GM23338 (cell line): ENCODE measurements at regions not wholly inside any gene's neighbourhood (a gene's known extent, or its start where the extent isn't known, plus 50 kb on each side); places are given as distances from the start of the nearest gene placed in this dataset.

Experiments
- ATAC-seq: fragments of 200-7000 bp; cut with Tn5 transposase; 3 replicates; pipeline ENCODE4 v1.9.1; 2020
- DNase-seq: peaks from one replicate; pipeline ENCODE4 v3.0.0-alpha.2; 2015; ENCODE audit warnings: low spot score
- H2AFZ ChIP-seq: fragments of 200-600 bp; sonication (generic); 2 replicates; pipeline ENCODE4 v1.8.0; 2016; ENCODE audit warnings: antibody characterized with exemption, mild to moderate bottlenecking, moderate library complexity
- H3F3A ChIP-seq: fragments of 200-600 bp; sonication (generic); replicated peaks from 2 replicates; pipeline ENCODE4 v1.8.0; 2017; ENCODE audit warnings: antibody characterized with exemption, mixed run types, low read depth
- H3K27ac ChIP-seq: fragments of 200-600 bp; sonication (generic); 2 replicates; pipeline ENCODE4 v1.6.1; 2016; ENCODE audit warnings: low read depth
- H3K27me3 ChIP-seq: fragments of 200-600 bp; sonication (generic); 2 replicates; pipeline ENCODE4 v1.8.0; 2016; ENCODE audit warnings: mild to moderate bottlenecking, mixed run types, moderate library complexity; ENCODE audit not compliant: insufficient read depth
- H3K36me3 ChIP-seq: fragments of 200-600 bp; sonication (generic); 2 replicates; pipeline ENCODE4 v1.8.0; 2016; ENCODE audit warnings: mild to moderate bottlenecking; ENCODE audit not compliant: insufficient read depth
- H3K4me1 ChIP-seq: fragments of 200-600 bp; sonication (generic); 2 replicates; pipeline ENCODE4 v1.8.0; 2016; ENCODE audit warnings: mild to moderate bottlenecking, moderate library complexity; ENCODE audit not compliant: insufficient read depth
- H3K4me2 ChIP-seq: fragments of 200-600 bp; sonication (generic); 2 replicates; pipeline ENCODE4 v1.7.1; 2017; ENCODE audit warnings: mixed run types
- H3K4me3 ChIP-seq: fragments of 200-600 bp; sonication (generic); 2 replicates; pipeline ENCODE4 v1.6.1; 2016; ENCODE audit warnings: mixed run types
- H3K79me2 ChIP-seq: fragments of 200-600 bp; sonication (generic); replicated peaks from 2 replicates; pipeline ENCODE4 v1.8.0; 2017; ENCODE audit warnings: mild to moderate bottlenecking; ENCODE audit not compliant: insufficient read depth
- H3K9me2 ChIP-seq: fragments of 200-600 bp; sonication (generic); 2 replicates; pipeline ENCODE4 v1.8.0; 2017; ENCODE audit not compliant: insufficient read depth
- H4K20me1 ChIP-seq: fragments of 200-600 bp; sonication (generic); replicated peaks from 2 replicates; pipeline ENCODE4 v1.8.0; 2017; ENCODE audit warnings: mild to moderate bottlenecking; ENCODE audit not compliant: insufficient read depth
- H3K27ac Mint-ChIP-seq: 2 replicates; pipeline ENCODE4 v1.8.0; 2020; ENCODE audit warnings: inconsistent platforms, mild to moderate bottlenecking, moderate library complexity, mixed read lengths
- H3K27me3 Mint-ChIP-seq: 3 replicates; pipeline ENCODE4 v1.8.0; 2022; ENCODE audit warnings: low read depth, mild to moderate bottlenecking, moderate library complexity, mixed read lengths, inconsistent platforms; ENCODE audit not compliant: insufficient read depth, poor library complexity
- H3K36me3 Mint-ChIP-seq: 3 replicates; pipeline ENCODE4 v1.8.0; 2021; ENCODE audit warnings: low read depth, mild to moderate bottlenecking, inconsistent platforms, moderate library complexity, mixed read lengths
- H3K4me1 Mint-ChIP-seq: 3 replicates; pipeline ENCODE4 v1.8.0; 2020; ENCODE audit warnings: mild to moderate bottlenecking, inconsistent platforms, mixed read lengths
- H3K4me3 Mint-ChIP-seq: 3 replicates; pipeline ENCODE4 v1.8.0; 2021; ENCODE audit warnings: moderate library complexity, mild to moderate bottlenecking, inconsistent platforms, mixed read lengths
- H3K9me3 Mint-ChIP-seq: 3 replicates; pipeline ENCODE4 v1.8.0; 2020; ENCODE audit warnings: moderate library complexity, mild to moderate bottlenecking, inconsistent platforms, mixed read lengths
- CREB1 ChIP-seq: fragments of 250-450 bp; sonication (Bioruptor Pico); IDR thresholded peaks from 2 replicates; pipeline ENCODE4 v1.5.0; 2020; ENCODE audit warnings: low read depth, mild to moderate bottlenecking, moderate library complexity
- EZH2phosphoT487 ChIP-seq: fragments of 200-600 bp; sonication (generic); IDR thresholded peaks from one replicate; pipeline ENCODE4 v1.8.1; 2018; ENCODE audit warnings: antibody characterized with exemption; ENCODE audit not compliant: unreplicated experiment
- JUNB ChIP-seq: IDR thresholded peaks from one replicate; pipeline ENCODE4 v1.6.1; 2016; ENCODE audit warnings: antibody characterized with exemption; ENCODE audit not compliant: unreplicated experiment
- ZNF114 ChIP-seq: fragments of 250-450 bp; sonication (Bioruptor Pico); IDR thresholded peaks from 2 replicates; pipeline ENCODE4 v1.5.0; 2020; ENCODE audit warnings: mild to moderate bottlenecking, moderate library complexity
- TF ChIP-seq, protein P1 (sequence below): IDR thresholded peaks from one replicate; pipeline ENCODE4 v1.6.1; 2018; ENCODE audit warnings: antibody characterized with exemption; ENCODE audit not compliant: unreplicated experiment
- TF ChIP-seq, protein P2 (sequence below): fragments of 250-450 bp; sonication (Bioruptor Pico); IDR thresholded peaks from 2 replicates; pipeline ENCODE4 v1.5.0; 2020; ENCODE audit warnings: mild to moderate bottlenecking, moderate library complexity
- TF ChIP-seq, protein P3 (sequence below): IDR thresholded peaks from 2 replicates; pipeline ENCODE4 v1.6.1; 2016; ENCODE audit warnings: antibody characterized with exemption

DNA sequence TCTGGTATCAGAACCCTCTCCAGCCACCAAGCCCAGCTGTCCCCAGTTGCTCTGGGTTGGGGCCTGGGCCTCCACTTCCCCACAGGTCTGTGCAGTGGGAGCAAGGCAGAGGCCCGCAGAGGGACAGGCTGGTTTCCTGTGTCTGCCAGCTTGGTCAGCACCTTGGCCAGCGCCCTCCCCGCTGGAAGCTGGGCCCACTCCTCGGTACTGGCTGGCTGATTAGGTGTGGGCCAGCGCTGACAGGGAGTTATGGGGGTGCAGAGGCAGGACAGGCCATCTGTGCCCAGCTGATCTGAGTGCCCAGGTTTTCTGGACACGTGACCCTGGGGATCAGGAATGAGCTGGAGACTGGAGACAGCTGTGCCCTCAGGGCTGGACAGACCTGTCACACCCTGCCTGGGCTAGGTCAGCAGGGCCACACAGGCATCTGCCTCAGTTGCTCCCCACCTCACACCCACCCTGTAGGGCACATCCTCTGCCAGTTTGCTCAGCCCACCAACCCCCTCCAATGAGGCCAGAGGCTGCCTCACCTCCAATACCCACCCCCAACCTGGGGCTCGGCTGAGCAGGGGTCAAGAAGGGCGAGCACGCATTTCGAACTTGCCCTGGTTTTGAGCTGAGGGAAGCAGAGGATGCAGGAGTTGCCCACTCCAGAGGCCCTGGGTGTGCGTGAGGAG, 175.3 kb downstream of the IGLL1 start (continued):
- TF ChIP-seq, protein P1, sequence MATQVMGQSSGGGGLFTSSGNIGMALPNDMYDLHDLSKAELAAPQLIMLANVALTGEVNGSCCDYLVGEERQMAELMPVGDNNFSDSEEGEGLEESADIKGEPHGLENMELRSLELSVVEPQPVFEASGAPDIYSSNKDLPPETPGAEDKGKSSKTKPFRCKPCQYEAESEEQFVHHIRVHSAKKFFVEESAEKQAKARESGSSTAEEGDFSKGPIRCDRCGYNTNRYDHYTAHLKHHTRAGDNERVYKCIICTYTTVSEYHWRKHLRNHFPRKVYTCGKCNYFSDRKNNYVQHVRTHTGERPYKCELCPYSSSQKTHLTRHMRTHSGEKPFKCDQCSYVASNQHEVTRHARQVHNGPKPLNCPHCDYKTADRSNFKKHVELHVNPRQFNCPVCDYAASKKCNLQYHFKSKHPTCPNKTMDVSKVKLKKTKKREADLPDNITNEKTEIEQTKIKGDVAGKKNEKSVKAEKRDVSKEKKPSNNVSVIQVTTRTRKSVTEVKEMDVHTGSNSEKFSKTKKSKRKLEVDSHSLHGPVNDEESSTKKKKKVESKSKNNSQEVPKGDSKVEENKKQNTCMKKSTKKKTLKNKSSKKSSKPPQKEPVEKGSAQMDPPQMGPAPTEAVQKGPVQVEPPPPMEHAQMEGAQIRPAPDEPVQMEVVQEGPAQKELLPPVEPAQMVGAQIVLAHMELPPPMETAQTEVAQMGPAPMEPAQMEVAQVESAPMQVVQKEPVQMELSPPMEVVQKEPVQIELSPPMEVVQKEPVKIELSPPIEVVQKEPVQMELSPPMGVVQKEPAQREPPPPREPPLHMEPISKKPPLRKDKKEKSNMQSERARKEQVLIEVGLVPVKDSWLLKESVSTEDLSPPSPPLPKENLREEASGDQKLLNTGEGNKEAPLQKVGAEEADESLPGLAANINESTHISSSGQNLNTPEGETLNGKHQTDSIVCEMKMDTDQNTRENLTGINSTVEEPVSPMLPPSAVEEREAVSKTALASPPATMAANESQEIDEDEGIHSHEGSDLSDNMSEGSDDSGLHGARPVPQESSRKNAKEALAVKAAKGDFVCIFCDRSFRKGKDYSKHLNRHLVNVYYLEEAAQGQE, result peak; percentile 90
- TF ChIP-seq EZH2phosphoT487, result no peak

DNA sequence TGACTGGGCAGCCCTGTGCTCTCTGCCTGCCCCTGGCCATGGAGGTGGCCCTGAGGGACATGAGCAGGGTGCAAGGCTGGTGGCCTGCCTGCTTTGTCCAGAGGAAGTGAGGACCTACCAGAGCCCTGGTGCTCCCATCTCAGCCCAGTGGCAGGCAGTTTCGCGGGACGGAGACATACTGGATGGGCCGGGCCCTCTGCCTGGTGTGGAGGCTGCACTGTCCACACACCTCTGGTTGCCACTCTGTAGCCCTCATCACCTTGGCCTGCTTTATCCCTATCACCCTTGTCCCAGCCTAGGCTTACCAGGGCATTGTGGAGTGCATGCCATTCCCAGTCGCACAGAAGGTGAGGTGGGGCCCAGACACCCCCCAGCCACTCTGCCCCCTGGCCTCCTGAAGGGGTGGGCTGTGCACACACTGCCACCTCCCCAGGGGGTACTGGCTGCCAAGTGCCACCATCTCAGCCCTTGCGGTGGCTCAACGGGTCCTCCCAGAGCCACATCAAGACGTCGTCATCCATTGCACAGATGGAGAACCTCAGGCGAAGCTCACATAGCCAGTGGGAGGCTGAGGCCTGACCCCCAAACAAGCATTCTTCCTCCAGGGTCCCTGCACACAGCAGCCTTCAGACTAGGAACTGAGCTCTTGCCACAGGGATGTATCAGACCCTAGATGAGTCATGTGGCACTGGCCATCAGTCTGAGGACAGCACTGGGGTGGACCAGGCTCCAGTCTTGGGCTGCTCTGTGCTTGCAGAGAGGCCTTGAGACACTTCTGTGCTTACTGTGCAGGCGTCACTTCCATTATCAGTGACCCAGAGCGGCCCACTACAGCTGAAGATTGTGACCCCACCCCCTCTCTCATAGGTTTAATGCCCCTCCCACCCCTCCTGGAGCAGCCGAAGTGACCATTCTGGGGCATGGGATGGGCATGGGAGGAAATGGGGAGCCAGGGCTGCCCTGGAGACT, 176.1 kb downstream of the IGLL1 start:
- Histone ChIP-seq H3F3A (no peaks in the 10 kb centered on the region), H4K20me1 (no peaks in the 10 kb centered on the region), H3K4me1 (peaks cover 10% of the 10 kb centered on the region), H3K4me3 (no peak overlapping the region), H3K36me3 (no peaks in the 10 kb centered on the region), H3K79me2 (no peaks in the 10 kb centered on the region), H3K27me3 (no peaks in the 10 kb centered on the region), H2AFZ (no peak overlapping the region), H3K9me2 (no peaks in the 10 kb centered on the region), H3K27ac (no peak overlapping the region), H3K4me2 (no peak overlapping the region)
- no peak overlapping the region for H3K27ac Mint-ChIP-seq
- H3K27me3 Mint-ChIP-seq, result peaks cover 15% of the 10 kb centered on the region
- ATAC-seq (no peak), DNase-seq (no peak)
- peaks cover 12% of the 10 kb centered on the region for H3K4me1 Mint-ChIP-seq
- no peaks in the 10 kb centered on the region for H3K9me3 Mint-ChIP-seq
- 0 out of 3 replicates have a peak overlapping the region, but pooled peaks have one; percentile 21 for H3K4me3 Mint-ChIP-seq
- no peaks in the 10 kb centered on the region for H3K36me3 Mint-ChIP-seq
- TF ChIP-seq ZNF114 (CRISPR knock-in tag) (no peak), CREB1 (no peak), JUNB (no peak)
- TF ChIP-seq, protein P1, result no peak
- TF ChIP-seq, protein P2, sequence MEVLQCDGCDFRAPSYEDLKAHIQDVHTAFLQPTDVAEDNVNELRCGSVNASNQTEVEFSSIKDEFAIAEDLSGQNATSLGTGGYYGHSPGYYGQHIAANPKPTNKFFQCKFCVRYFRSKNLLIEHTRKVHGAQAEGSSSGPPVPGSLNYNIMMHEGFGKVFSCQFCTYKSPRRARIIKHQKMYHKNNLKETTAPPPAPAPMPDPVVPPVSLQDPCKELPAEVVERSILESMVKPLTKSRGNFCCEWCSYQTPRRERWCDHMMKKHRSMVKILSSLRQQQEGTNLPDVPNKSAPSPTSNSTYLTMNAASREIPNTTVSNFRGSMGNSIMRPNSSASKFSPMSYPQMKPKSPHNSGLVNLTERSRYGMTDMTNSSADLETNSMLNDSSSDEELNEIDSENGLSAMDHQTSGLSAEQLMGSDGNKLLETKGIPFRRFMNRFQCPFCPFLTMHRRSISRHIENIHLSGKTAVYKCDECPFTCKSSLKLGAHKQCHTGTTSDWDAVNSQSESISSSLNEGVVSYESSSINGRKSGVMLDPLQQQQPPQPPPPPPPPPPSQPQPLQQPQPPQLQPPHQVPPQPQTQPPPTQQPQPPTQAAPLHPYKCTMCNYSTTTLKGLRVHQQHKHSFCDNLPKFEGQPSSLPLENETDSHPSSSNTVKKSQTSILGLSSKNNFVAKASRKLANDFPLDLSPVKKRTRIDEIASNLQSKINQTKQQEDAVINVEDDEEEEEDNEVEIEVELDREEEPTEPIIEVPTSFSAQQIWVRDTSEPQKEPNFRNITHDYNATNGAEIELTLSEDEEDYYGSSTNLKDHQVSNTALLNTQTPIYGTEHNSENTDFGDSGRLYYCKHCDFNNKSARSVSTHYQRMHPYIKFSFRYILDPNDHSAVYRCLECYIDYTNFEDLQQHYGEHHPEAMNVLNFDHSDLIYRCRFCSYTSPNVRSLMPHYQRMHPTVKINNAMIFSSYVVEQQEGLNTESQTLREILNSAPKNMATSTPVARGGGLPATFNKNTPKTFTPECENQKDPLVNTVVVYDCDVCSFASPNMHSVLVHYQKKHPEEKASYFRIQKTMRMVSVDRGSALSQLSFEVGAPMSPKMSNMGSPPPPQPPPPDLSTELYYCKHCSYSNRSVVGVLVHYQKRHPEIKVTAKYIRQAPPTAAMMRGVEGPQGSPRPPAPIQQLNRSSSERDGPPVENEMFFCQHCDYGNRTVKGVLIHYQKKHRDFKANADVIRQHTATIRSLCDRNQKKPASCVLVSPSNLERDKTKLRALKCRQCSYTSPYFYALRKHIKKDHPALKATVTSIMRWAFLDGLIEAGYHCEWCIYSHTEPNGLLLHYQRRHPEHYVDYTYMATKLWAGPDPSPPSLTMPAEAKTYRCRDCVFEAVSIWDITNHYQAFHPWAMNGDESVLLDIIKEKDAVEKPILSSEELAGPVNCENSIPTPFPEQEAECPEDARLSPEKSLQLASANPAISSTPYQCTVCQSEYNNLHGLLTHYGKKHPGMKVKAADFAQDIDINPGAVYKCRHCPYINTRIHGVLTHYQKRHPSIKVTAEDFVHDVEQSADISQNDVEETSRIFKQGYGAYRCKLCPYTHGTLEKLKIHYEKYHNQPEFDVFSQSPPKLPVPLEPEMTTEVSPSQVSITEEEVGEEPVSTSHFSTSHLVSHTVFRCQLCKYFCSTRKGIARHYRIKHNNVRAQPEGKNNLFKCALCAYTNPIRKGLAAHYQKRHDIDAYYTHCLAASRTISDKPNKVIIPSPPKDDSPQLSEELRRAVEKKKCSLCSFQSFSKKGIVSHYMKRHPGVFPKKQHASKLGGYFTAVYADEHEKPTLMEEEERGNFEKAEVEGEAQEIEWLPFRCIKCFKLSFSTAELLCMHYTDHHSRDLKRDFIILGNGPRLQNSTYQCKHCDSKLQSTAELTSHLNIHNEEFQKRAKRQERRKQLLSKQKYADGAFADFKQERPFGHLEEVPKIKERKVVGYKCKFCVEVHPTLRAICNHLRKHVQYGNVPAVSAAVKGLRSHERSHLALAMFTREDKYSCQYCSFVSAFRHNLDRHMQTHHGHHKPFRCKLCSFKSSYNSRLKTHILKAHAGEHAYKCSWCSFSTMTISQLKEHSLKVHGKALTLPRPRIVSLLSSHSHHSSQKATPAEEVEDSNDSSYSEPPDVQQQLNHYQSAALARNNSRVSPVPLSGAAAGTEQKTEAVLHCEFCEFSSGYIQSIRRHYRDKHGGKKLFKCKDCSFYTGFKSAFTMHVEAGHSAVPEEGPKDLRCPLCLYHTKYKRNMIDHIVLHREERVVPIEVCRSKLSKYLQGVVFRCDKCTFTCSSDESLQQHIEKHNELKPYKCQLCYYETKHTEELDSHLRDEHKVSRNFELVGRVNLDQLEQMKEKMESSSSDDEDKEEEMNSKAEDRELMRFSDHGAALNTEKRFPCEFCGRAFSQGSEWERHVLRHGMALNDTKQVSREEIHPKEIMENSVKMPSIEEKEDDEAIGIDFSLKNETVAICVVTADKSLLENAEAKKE (CRISPR knock-in tag), result no peak
- TF ChIP-seq, protein P3, sequence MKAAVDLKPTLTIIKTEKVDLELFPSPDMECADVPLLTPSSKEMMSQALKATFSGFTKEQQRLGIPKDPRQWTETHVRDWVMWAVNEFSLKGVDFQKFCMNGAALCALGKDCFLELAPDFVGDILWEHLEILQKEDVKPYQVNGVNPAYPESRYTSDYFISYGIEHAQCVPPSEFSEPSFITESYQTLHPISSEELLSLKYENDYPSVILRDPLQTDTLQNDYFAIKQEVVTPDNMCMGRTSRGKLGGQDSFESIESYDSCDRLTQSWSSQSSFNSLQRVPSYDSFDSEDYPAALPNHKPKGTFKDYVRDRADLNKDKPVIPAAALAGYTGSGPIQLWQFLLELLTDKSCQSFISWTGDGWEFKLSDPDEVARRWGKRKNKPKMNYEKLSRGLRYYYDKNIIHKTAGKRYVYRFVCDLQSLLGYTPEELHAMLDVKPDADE, result no peak
